H1 (cell line): ENCODE measurements at regions not wholly inside any gene's neighbourhood (a gene's known extent, or its start where the extent isn't known, plus 50 kb on each side); places are given as distances from the start of the nearest gene placed in this dataset.
"Not testable (repeated sequence)": the region's sequence is repeated elsewhere in the genome, so short reads cannot be mapped to it uniquely, and the experiment has no call there.

ENCODE experiments used
- BCL11A ChIP-seq, 2 experiments: IDR thresholded peaks; one replicate each; pipeline ENCODE4 v1.6.1; 2011; ENCODE audit warnings: low read depth in 2 of 2, low read length in 2 of 2, mild to moderate bottlenecking in 2 of 2
- HDAC6 ChIP-seq: IDR thresholded peaks from one replicate; pipeline ENCODE4 v1.7.1; 2012; ENCODE audit warnings: low read depth, mild to moderate bottlenecking, inconsistent platforms, low read length, moderate library complexity
- MAX ChIP-seq: IDR thresholded peaks from 2 replicates; pipeline ENCODE4 v1.6.1; 2012; ENCODE audit warnings: inconsistent platforms
- POLR2A ChIP-seq, 2 experiments: IDR thresholded peaks; 1 replicate in 1 of 2; 2 replicates in 1 of 2; pipeline ENCODE4 v1.6.1; 2011; ENCODE audit warnings: low read depth in 2 of 2, low read length in 2 of 2, mild to moderate bottlenecking in 2 of 2; ENCODE audit errors: control extremely low read depth in 1 of 2
- USF2 ChIP-seq: IDR thresholded peaks from 2 replicates; pipeline ENCODE4 v1.6.1; 2011; ENCODE audit warnings: low read length, improper control_type of control experiment
- ZNF274 ChIP-seq: IDR thresholded peaks from 2 replicates; pipeline ENCODE4 v1.7.0; 2012; ENCODE audit warnings: low read length, borderline replicate concordance; ENCODE audit errors: extremely low read depth
- TF ChIP-seq, protein P1 (sequence below): IDR thresholded peaks from 2 replicates; pipeline ENCODE4 v1.6.1; 2012; ENCODE audit warnings: low read length, inconsistent platforms
- TF ChIP-seq, protein P2 (sequence below), 3 experiments: IDR thresholded peaks; 1 replicate in 2 of 3; 2 replicates in 1 of 3; pipeline versions ENCODE4 v1.5.1 to v1.6.1; 2011; ENCODE audit warnings: low read length in 3 of 3, mild to moderate bottlenecking in 3 of 3, inconsistent platforms in 2 of 3, low read depth in 1 of 3, moderate library complexity in 1 of 3; ENCODE audit not compliant: insufficient read depth in 1 of 3; ENCODE audit errors: control extremely low read depth in 1 of 3
- TF ChIP-seq, protein P3 (sequence below): fragments of 300-600 bp; sonication (generic); IDR thresholded peaks from 2 replicates; pipeline ENCODE4 v1.7.1; 2012; ENCODE audit warnings: low read length, moderate library complexity, mild to moderate bottlenecking, inconsistent platforms; ENCODE audit not compliant: insufficient replicate concordance

- TF ChIP-seq HDAC6; ZNF274; POLR2A (IDR thresholded peaks at IDR 0.05; ENCODE audit: control extremely low read depth in 1 of 2, low read depth in 2 of 2, low read length in 2 of 2); USF2; MAX; BCL11A (IDR thresholded peaks at IDR 0.05; ENCODE audit: low read depth in 2 of 2, low read length in 2 of 2): not testable (repeated sequence)
- TF ChIP-seq, protein P1, sequence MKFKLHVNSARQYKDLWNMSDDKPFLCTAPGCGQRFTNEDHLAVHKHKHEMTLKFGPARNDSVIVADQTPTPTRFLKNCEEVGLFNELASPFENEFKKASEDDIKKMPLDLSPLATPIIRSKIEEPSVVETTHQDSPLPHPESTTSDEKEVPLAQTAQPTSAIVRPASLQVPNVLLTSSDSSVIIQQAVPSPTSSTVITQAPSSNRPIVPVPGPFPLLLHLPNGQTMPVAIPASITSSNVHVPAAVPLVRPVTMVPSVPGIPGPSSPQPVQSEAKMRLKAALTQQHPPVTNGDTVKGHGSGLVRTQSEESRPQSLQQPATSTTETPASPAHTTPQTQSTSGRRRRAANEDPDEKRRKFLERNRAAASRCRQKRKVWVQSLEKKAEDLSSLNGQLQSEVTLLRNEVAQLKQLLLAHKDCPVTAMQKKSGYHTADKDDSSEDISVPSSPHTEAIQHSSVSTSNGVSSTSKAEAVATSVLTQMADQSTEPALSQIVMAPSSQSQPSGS, result not testable (repeated sequence)
- TF ChIP-seq, protein P2, sequence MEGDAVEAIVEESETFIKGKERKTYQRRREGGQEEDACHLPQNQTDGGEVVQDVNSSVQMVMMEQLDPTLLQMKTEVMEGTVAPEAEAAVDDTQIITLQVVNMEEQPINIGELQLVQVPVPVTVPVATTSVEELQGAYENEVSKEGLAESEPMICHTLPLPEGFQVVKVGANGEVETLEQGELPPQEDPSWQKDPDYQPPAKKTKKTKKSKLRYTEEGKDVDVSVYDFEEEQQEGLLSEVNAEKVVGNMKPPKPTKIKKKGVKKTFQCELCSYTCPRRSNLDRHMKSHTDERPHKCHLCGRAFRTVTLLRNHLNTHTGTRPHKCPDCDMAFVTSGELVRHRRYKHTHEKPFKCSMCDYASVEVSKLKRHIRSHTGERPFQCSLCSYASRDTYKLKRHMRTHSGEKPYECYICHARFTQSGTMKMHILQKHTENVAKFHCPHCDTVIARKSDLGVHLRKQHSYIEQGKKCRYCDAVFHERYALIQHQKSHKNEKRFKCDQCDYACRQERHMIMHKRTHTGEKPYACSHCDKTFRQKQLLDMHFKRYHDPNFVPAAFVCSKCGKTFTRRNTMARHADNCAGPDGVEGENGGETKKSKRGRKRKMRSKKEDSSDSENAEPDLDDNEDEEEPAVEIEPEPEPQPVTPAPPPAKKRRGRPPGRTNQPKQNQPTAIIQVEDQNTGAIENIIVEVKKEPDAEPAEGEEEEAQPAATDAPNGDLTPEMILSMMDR (IDR thresholded peaks at IDR 0.05; ENCODE audit: control extremely low read depth in 1 of 3, insufficient read depth in 1 of 3, low read depth in 1 of 3, low read length in 3 of 3), result not testable (repeated sequence)
- TF ChIP-seq, protein P3, sequence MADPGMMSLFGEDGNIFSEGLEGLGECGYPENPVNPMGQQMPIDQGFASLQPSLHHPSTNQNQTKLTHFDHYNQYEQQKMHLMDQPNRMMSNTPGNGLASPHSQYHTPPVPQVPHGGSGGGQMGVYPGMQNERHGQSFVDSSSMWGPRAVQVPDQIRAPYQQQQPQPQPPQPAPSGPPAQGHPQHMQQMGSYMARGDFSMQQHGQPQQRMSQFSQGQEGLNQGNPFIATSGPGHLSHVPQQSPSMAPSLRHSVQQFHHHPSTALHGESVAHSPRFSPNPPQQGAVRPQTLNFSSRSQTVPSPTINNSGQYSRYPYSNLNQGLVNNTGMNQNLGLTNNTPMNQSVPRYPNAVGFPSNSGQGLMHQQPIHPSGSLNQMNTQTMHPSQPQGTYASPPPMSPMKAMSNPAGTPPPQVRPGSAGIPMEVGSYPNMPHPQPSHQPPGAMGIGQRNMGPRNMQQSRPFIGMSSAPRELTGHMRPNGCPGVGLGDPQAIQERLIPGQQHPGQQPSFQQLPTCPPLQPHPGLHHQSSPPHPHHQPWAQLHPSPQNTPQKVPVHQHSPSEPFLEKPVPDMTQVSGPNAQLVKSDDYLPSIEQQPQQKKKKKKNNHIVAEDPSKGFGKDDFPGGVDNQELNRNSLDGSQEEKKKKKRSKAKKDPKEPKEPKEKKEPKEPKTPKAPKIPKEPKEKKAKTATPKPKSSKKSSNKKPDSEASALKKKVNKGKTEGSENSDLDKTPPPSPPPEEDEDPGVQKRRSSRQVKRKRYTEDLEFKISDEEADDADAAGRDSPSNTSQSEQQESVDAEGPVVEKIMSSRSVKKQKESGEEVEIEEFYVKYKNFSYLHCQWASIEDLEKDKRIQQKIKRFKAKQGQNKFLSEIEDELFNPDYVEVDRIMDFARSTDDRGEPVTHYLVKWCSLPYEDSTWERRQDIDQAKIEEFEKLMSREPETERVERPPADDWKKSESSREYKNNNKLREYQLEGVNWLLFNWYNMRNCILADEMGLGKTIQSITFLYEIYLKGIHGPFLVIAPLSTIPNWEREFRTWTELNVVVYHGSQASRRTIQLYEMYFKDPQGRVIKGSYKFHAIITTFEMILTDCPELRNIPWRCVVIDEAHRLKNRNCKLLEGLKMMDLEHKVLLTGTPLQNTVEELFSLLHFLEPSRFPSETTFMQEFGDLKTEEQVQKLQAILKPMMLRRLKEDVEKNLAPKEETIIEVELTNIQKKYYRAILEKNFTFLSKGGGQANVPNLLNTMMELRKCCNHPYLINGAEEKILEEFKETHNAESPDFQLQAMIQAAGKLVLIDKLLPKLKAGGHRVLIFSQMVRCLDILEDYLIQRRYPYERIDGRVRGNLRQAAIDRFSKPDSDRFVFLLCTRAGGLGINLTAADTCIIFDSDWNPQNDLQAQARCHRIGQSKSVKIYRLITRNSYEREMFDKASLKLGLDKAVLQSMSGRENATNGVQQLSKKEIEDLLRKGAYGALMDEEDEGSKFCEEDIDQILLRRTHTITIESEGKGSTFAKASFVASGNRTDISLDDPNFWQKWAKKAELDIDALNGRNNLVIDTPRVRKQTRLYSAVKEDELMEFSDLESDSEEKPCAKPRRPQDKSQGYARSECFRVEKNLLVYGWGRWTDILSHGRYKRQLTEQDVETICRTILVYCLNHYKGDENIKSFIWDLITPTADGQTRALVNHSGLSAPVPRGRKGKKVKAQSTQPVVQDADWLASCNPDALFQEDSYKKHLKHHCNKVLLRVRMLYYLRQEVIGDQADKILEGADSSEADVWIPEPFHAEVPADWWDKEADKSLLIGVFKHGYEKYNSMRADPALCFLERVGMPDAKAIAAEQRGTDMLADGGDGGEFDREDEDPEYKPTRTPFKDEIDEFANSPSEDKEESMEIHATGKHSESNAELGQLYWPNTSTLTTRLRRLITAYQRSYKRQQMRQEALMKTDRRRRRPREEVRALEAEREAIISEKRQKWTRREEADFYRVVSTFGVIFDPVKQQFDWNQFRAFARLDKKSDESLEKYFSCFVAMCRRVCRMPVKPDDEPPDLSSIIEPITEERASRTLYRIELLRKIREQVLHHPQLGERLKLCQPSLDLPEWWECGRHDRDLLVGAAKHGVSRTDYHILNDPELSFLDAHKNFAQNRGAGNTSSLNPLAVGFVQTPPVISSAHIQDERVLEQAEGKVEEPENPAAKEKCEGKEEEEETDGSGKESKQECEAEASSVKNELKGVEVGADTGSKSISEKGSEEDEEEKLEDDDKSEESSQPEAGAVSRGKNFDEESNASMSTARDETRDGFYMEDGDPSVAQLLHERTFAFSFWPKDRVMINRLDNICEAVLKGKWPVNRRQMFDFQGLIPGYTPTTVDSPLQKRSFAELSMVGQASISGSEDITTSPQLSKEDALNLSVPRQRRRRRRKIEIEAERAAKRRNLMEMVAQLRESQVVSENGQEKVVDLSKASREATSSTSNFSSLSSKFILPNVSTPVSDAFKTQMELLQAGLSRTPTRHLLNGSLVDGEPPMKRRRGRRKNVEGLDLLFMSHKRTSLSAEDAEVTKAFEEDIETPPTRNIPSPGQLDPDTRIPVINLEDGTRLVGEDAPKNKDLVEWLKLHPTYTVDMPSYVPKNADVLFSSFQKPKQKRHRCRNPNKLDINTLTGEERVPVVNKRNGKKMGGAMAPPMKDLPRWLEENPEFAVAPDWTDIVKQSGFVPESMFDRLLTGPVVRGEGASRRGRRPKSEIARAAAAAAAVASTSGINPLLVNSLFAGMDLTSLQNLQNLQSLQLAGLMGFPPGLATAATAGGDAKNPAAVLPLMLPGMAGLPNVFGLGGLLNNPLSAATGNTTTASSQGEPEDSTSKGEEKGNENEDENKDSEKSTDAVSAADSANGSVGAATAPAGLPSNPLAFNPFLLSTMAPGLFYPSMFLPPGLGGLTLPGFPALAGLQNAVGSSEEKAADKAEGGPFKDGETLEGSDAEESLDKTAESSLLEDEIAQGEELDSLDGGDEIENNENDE, result not testable (repeated sequence)
Observed at GRCh38 chr3:159409711-159410110, 578.9 kb upstream of the IL12A start.
